ENCODE measurements at regions not wholly inside any gene's neighbourhood (a gene's known extent, or its start where the extent isn't known, plus 50 kb on each side); places are given as distances from the start of the nearest gene placed in this dataset.

DNA sequence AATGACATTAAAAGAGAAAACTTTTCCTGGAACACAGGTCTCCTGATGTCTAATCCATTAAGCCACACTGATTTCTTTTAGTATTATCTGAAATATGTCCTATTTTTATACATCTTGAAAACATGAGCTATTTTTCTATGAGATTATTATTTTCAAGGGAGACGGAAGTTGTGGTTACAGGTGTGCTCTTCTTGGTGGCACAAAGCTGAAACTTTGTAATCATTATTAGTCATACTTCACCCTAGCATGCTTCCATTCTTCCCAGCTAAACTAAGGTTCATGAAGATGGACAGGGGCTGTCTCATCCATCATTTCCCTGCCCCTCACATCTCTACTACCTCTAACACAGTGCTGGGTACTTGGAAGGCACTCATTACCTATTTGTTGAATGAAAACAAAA, 85.6 kb upstream of the POU1F1 start:
- TF ChIP-seq, protein P1, sequence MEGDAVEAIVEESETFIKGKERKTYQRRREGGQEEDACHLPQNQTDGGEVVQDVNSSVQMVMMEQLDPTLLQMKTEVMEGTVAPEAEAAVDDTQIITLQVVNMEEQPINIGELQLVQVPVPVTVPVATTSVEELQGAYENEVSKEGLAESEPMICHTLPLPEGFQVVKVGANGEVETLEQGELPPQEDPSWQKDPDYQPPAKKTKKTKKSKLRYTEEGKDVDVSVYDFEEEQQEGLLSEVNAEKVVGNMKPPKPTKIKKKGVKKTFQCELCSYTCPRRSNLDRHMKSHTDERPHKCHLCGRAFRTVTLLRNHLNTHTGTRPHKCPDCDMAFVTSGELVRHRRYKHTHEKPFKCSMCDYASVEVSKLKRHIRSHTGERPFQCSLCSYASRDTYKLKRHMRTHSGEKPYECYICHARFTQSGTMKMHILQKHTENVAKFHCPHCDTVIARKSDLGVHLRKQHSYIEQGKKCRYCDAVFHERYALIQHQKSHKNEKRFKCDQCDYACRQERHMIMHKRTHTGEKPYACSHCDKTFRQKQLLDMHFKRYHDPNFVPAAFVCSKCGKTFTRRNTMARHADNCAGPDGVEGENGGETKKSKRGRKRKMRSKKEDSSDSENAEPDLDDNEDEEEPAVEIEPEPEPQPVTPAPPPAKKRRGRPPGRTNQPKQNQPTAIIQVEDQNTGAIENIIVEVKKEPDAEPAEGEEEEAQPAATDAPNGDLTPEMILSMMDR (IDR thresholded peaks at IDR 0.05; ENCODE audit: low read depth, low read length) = no peak
- TF ChIP-seq EZH2phosphoT487 (IDR thresholded peaks at IDR 0.05; ENCODE audit: low read depth) = no peak

Measured in OCI-LY3 (cell line).